ENCODE measurements at regions not wholly inside any gene's neighbourhood (a gene's known extent, or its start where the extent isn't known, plus 50 kb on each side); places are given as distances from the start of the nearest gene placed in this dataset.

- no peak for TF ChIP-seq CTCF (IDR thresholded peaks at IDR 0.05)
- H3K4me3 ChIP-seq: no peak overlapping the region
- no peak for DNase-seq
- intact Hi-C loops (cut with DNase I, micrococcal nuclease): no loop called here
- no peak for ATAC-seq
- H3K36me3 ChIP-seq (ENCODE audit: low read depth): no peaks in the 10 kb centered on the region
- no peaks in the 10 kb centered on the region for H3K4me1 ChIP-seq (ENCODE audit: low read depth)
- no peaks in the 10 kb centered on the region for H3K9me3 ChIP-seq
Measured at GRCh38 chr11:86185381-86185750, 59.2 kb upstream of the EED start.

- Histone ChIP-seq H3K4me1 (ENCODE audit: low read depth) (no peaks in the 10 kb centered on the region), H3K9me3 (no peaks in the 10 kb centered on the region), H3K36me3 (ENCODE audit: low read depth) (no peaks in the 10 kb centered on the region), H3K4me3 (no peak overlapping the region)
- intact Hi-C loops (cut with DNase I, micrococcal nuclease): no loop called here
- DNase-seq (no peak), ATAC-seq (no peak)
- no peak for TF ChIP-seq CTCF (IDR thresholded peaks at IDR 0.05)
Measured at GRCh38 chr11:86184728-86185380, 59.7 kb upstream of the EED start.

GRCh38 chr11:86183694-86184093 is 60.9 kb upstream of the EED start:
- H3K9me3 ChIP-seq: no peaks in the 10 kb centered on the region
- H3K4me3 ChIP-seq: no peak overlapping the region
- no peaks in the 10 kb centered on the region for H3K36me3 ChIP-seq (ENCODE audit: low read depth)
- no peak for TF ChIP-seq CTCF (IDR thresholded peaks at IDR 0.05)
- H3K4me1 ChIP-seq (ENCODE audit: low read depth): no peaks in the 10 kb centered on the region
- ATAC-seq (peak; percentile 39), DNase-seq (no peak)
- intact Hi-C loops (cut with DNase I, micrococcal nuclease): no loop called here

GRCh38 chr11:86182976-86183584 is 61.5 kb upstream of the EED start:
- Histone ChIP-seq H3K36me3 (ENCODE audit: low read depth) (no peaks in the 10 kb centered on the region), H3K4me3 (no peak overlapping the region), H3K4me1 (ENCODE audit: low read depth) (no peaks in the 10 kb centered on the region), H3K9me3 (no peaks in the 10 kb centered on the region)
- intact Hi-C loops (cut with DNase I, micrococcal nuclease): no loop called here
- ATAC-seq (peak; percentile 94), DNase-seq (peak; percentile 62 to 66 (median 64))
- TF ChIP-seq CTCF (IDR thresholded peaks at IDR 0.05): no peak

GRCh38 chr11:86181379-86181778 is 63.2 kb upstream of the EED start:
- Histone ChIP-seq H3K4me3 (no peak overlapping the region), H3K36me3 (ENCODE audit: low read depth) (no peaks in the 10 kb centered on the region), H3K9me3 (no peaks in the 10 kb centered on the region), H3K4me1 (ENCODE audit: low read depth) (no peaks in the 10 kb centered on the region)
- no peak for ATAC-seq
- DNase-seq: no peak
- TF ChIP-seq CTCF (IDR thresholded peaks at IDR 0.05): no peak
- intact Hi-C loops (cut with DNase I, micrococcal nuclease): no loop called here
